Fibroblast of skin of right quadriceps (primary cell): ENCODE measurements at regions not wholly inside any gene's neighbourhood (a gene's known extent, or its start where the extent isn't known, plus 50 kb on each side); places are given as distances from the start of the nearest gene placed in this dataset.
A peak's percentile ranks its signal among the peaks of the same experiment; 100 is the strongest.
"Not testable (repeated sequence)": the region's sequence is repeated elsewhere in the genome, so short reads cannot be mapped to it uniquely, and the experiment has no call there.

Experiments used
- DNase-seq: peaks from one replicate; pipeline ENCODE4 v3.0.0-alpha.2; 2013

- no peak for DNase-seq
Observed at GRCh38 chr4:111045992-111046391, 423.1 kb upstream of the PITX2 start.

DNA sequence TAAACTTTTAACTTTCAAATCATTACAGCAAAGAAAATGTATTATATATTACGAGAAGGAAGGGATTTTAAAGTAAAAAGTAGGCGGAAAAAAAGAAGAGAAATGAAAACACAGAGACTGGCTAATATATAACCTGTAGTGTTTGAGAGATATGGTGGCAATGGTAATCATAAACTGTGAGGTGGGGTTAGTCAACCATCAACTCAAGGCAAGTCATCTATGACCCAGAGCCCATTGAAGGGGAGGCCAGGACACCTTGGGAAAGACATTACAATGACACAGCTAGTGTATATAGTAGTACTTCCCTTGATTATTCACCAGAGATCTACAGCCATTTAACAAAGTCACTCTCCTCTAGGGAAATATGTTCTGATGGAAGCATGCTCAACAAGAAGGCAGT lies 423.9 kb upstream of the PITX2 start:
- no peak for DNase-seq

DNA sequence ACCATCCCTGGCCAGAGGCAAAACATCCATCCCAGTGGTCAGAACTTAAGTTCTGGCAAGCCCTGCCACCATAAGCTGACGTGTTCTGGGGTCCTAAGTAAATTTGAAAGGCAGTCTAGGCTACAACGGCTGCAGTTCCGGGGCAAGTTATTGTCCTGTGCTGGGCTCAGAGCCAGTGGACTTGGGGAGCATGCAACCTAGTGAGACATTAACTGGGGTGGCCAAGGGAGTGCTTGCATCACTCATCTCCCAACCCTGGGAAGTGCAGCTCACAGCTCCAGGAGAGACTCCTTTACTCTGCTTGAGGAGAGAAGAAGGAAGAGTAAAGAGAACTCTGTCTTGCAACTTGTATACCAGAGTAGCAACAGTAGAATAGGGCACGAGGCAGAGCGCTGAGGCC lies 425.4 kb upstream of the PITX2 start:
- no peak for DNase-seq

DNA sequence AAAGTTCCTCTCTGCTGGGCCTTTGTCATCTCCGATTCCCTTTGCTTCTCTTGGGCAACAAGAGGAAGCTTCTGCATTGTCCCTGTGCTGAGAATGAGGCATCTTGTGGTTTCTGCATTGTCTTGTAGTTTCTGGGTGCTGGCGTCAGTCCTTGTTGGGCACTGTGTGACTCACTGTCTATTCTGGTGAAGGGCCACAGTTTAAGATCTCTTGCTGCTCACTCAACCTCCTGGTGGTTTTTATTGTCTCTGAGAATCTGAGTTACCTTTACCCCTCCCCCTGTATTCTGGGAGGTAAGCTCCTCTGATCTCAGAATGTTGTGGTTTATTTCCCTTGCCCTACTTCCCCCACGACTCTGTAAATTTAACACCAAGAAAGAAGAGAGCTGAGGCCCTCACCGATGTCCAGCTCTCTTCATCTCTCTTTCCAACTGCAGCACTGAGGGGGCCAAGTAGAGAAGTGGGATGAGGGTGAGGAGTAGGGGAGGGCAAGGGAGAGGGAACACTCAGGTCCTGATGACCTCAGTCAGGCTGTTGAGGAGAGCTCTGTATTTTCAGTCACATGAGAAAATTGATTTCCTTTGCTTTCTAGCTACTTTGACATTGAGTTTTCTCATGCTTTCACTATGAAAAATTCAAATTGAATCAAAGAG lies 441.6 kb upstream of the PITX2 start:
- peak; percentile 93 for DNase-seq

DNA sequence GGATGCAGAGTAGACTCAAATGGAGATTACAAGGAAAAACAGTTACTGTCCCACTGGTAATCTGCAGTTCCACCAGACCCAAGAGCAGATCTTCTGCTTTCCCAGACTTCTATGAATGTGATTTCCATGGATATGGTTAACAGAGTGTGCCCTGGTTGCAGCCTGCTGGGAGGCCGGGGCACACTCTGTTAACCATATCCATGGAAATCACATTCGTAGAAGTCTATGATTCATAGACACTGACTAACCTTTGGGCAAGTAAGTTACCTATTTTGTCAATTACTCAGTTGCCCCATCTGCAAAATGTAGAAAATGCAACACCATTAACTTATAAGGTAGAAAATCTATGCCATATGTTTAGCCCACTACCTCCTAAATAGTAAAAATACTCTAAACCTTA lies 443.1 kb upstream of the PITX2 start:
- DNase-seq, result peak; percentile 28

- DNase-seq, result peak; percentile 73
Observed at GRCh38 chr4:111066447-111066846, 443.6 kb upstream of the PITX2 start.

- peak; percentile 67 for DNase-seq
Observed at GRCh38 chr4:111066887-111067286, 444.0 kb upstream of the PITX2 start.

DNA sequence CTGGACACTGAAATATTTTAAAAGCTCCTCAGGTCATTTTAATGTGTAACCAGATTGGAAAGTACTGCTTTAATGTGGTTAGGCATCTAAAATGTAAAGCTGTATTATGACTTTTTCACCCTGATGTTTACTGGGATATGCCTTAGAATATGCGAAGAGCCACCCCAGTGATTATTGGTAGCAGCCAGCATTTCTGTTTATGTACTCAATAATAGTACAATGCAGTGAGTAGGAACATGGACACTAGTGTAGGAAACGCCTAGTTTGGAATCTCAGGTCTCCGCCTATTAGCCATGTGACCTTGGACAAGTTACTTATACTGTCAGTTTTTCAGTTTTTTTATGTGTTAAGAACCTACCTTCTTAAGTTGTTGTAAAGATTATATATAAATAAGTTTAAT lies 446.0 kb upstream of the PITX2 start:
- DNase-seq, result no peak

DNA sequence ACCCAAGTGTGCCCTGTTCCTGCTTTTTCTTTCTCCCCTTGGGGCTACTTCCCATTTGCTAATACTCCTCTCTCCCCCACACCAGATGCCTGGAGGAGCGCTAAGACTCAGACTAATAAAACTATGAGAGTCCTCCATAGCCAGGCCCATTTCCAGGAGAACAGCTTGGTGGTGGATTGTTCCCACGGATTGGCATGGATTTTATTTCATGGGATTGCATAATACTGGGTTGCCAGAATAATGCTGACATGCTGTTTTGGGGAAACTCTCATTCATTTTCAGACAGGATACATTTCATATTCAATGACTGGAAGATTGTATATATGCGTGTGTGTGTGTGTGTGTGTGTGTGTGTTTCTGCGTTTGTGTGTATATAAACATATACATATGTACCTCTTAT lies 447.5 kb upstream of the PITX2 start:
- DNase-seq, result peak; percentile 18

GRCh38 chr4:111074523-111075114 lies 451.7 kb upstream of the PITX2 start:
- no peak for DNase-seq

DNA sequence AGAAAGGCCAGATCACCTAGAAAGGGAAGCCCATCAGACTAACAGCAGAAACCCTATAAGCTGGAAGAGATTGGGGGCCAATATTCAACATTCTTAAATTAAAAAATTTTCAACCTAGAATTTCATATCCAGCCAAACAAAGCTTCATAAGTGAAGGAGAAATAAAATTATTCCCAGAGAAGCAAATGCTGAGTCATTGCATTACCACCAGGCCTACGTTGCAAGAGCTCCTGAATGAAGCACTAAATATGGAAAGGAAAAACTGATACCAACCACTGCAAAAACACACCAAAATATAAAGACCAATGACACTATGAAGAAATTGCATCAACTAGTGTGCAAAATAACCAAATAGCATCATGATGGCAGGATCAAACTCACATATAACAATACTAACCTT lies 453.4 kb upstream of the PITX2 start:
- not testable (repeated sequence) for DNase-seq

DNA sequence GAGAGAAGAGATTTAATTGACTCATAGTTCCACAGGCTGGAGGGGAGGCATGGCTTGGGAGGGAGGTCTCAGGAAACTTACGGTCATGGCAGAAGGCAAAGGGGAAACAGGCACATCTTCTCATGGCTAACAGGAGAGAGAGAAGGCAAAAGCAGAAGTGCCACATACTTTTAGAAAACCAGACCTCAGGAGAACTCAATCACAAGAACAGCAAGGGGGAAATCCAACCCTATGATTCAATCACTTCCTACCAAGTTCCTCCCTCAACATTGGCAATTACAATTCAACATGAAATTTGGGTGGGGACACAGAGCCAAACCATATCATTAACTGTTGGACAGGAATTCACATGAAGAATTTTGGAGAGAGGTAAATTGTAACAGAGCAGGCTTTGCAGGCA lies 485.3 kb upstream of the PITX2 start:
- no peak for DNase-seq

GRCh38 chr4:111113591-111113990 lies 490.7 kb upstream of the PITX2 start:
- peak; percentile 3 for DNase-seq

DNA sequence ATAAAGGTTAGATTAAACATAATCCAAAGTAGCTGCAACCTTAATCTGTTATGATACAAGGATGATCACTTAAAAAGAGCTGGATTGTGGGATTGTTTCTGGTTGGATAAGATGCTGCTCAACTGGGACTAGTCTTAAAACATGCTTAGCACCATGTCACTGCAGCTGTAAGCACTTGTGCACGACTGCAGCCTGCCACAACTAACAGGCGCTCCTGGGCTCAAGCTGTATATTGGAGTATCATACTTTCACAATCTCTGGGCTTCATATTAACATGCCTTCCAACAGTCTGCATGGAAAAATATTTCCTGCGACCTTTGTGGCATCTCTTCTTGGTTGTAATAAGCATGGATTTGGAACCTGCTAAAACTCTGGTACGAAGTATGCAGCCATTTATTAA lies 493.0 kb upstream of the PITX2 start:
- DNase-seq, result no peak

DNA sequence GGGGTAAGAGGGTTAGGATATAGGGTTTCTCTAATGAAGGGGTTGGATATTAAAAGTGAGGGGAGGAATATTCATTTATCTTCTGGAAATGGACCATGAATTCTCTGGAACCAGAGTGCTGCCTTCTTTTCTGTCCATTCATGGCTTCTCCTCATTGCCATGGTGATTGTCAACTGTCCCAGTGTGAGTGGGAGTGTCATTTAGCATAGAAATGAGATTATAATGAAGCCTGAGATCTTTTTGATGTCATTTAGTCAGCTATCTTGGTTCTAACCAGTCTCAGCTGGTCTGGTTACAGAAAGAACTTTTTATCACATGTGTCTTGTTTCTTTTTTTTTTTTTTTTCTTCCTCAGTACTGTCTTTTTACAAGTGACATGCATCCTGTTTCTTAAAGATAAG lies 497.3 kb upstream of the PITX2 start:
- DNase-seq, result no peak

GRCh38 chr4:111126340-111126739 lies 503.5 kb upstream of the PITX2 start:
- no peak for DNase-seq

DNA sequence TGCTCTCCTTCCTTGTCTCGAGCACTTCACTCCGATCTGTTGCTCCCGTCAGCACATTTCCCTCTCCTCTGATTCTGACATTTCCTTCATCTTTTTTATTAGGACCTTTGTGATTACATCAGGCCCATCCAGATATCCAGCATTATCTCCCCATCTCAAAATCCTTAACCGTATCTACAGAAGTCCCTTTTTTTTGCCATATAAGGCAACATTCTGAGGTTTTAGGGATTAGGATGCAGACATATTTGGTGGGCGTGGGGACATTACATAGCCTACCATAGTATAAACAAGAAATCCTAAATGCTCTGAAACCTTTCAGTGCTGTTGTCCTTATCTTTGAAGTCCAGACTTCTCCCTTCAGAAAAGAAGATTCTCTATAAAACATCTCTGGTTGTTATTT lies 505.0 kb upstream of the PITX2 start:
- DNase-seq, result peak; percentile 28

DNA sequence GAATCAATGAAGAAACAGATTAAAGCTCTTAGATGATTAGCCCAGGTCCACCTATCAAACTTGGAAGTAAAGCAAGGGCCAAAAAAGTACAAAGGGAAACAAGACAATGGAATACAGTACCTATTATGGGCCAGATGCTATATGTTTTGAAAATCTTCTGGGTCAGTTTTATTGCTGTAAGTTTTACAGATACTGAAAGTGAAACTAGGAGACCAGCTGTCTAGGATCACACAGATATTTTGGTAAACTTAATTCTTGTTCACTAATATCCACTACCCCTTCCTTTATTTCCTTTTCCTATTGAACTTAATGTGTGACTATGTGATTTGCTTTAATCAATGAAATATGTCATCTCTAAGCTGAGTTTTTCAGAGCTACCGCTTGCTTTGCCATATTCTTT lies 505.4 kb upstream of the PITX2 start:
- no peak for DNase-seq

- peak; percentile 54 for DNase-seq
Observed at GRCh38 chr4:111136438-111136837, 513.6 kb upstream of the PITX2 start.

- DNase-seq, result no peak
Observed at GRCh38 chr4:111136967-111137366, 514.1 kb upstream of the PITX2 start.

- DNase-seq, result no peak
Observed at GRCh38 chr4:111143510-111143909, 520.6 kb upstream of the PITX2 start.

DNA sequence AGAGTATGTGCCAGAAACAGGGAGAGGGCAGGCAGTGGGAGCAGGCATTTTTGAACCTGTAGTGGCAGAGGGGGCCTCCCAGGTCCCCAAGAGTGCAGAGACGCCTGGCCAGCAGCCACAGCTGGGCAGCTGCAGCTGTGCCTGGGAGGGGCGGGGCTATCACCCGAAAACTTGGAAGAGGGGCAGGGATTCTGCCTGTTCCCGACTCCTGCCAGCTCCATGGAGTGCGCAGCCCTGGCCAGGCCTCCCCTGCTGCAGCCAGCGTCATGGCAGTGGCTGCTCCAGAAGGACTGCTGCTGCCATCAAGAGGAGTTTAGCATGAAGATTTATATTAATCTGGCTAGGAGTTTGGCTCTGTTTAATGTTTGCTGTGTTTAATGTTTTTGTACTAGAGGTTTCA lies 532.1 kb upstream of the PITX2 start:
- DNase-seq, result no peak

DNA sequence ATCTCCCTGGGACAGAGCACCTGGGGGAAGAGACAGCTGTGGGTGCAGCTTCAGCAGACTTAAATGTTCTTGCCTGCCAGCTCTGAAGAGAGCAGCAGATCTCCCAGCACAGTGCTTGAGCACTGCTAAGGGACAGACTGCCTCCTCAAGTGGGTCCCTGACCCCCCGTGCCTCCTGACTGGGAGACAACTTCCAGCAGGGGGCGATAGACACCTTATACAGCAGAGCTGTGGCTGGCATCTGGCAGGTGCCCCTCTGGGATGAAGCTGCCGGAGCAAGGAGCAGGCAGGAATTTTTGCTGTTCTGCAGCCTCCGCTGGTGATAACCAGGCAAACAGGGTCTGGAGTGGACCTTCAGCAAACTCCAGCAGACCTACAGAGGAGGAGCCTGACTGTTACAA lies 541.7 kb upstream of the PITX2 start:
- not testable (repeated sequence) for DNase-seq

DNA sequence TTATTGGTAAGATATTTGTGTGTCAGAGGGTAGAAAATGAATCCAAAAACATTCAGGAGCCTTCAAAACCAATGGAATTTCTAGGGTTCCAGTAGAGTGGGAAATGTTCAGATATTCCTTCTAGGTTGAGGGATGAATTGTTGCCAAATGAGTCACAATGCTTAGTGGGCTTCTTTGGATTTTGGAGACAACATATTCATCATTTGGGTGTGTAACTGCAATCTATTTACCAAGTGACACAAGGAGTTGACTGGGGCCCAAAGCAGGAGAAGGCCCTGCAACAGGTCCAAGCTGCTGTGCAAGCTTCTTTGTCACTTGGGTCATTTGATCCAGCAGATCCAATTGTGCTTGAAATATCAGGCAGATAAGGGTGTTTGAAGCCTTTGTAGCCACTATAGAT lies 551.5 kb upstream of the PITX2 start:
- DNase-seq, result peak; percentile 65

GRCh38 chr4:111178231-111178630 lies 555.4 kb upstream of the PITX2 start:
- no peak for DNase-seq
